Thymus (tissue), 11 donors: ENCODE measurements at regions not wholly inside any gene's neighbourhood (a gene's known extent, or its start where the extent isn't known, plus 50 kb on each side); places are given as distances from the start of the nearest gene placed in this dataset.
"Not testable (repeated sequence)": the region's sequence is repeated elsewhere in the genome, so short reads cannot be mapped to it uniquely, and the experiment has no call there.

ENCODE experiments used
- DNase-seq, 9 donors: peaks; one replicate each; pipeline ENCODE4 v3.0.0-alpha.2; 2013; ENCODE audit warnings: low spot score in 9 of 9, low read depth in 6 of 9, missing footprints in 1 of 9
- H3K27ac ChIP-seq, 2 donors: one replicate each; pipeline ENCODE4 v1.5.1; 2013; ENCODE audit warnings: control low read depth in 1 of 2, low read depth in 1 of 2, low read length in 1 of 2, mild to moderate bottlenecking in 1 of 2, moderate library complexity in 1 of 2
- H3K27me3 ChIP-seq, 2 donors: one replicate each; pipeline ENCODE4 v1.5.1; 2013; ENCODE audit warnings: low read length in 1 of 2; ENCODE audit not compliant: control insufficient read depth in 2 of 2, insufficient read depth in 1 of 2
- H3K36me3 ChIP-seq, 2 donors: one replicate each; pipeline ENCODE4 v1.5.1; 2013; ENCODE audit warnings: low read length in 1 of 2, mild to moderate bottlenecking in 1 of 2, moderate library complexity in 1 of 2; ENCODE audit not compliant: control insufficient read depth in 2 of 2, insufficient read depth in 2 of 2
- H3K4me1 ChIP-seq, 2 donors: one replicate each; pipeline ENCODE4 v1.5.1; 2013; ENCODE audit warnings: low read length in 2 of 2; ENCODE audit not compliant: control insufficient read depth in 2 of 2, insufficient read depth in 2 of 2
- H3K4me3 ChIP-seq, 2 donors: one replicate each; pipeline ENCODE4 v1.5.1; 2013; ENCODE audit warnings: low read length in 2 of 2, control low read depth in 1 of 2, mild to moderate bottlenecking in 1 of 2
- H3K9me3 ChIP-seq, 2 donors: one replicate each; pipeline ENCODE4 v1.5.1; 2013; ENCODE audit warnings: low read length in 1 of 2, mild to moderate bottlenecking in 1 of 2; ENCODE audit not compliant: control insufficient read depth in 2 of 2, insufficient read depth in 1 of 2
- WGBS: extraction: QIAGEN DNeasy Blood & Tissue Kit; methylation state at CpG from one replicate; pipeline ENCODE4 v1.1.7; 2013; 5-methylcytosine and 5-hydroxymethylcytosine counted together
- donor health status: healthy.

DNA sequence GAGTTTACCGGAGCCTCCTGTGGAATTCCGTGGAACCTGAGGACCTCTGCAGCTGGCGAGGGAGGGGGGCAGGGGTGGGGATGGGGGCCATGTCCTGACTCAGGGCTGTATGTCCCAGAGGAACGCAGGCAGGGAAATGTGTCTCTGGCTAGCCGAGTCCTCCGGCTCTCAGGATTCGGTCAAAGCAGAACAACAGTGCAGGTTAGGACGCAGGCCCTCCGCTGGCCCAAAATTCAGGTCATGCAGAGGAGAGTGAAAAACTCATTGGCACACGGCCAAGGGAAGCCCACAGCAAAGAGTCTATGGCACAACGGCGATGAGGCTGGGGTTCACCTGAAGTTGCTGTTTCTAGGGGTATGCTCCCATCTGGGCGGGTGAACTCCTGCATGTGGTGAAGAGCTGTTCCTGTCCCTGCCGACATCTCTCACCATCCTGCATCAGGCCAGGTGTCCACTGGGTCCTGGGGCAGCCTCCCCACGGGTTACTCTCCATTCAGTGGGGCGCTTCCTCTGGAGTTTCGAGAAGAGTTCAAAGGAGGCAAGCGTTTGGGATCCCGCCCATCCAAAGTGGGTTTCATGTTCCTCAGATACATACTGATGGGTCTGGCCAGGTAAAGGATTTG is 1055.3 kb downstream of the BRD1 start:
- DNase-seq = no peak
- H3K36me3 ChIP-seq = no peaks in the 10 kb centered on the region
- no peaks in the 10 kb centered on the region for H3K27me3 ChIP-seq
- no peak overlapping the region for H3K27ac ChIP-seq
- 87% methylated on average over 19 of the region's 19 CpGs for WGBS
- no peaks in the 10 kb centered on the region for H3K4me1 ChIP-seq
- no peak overlapping the region for H3K4me3 ChIP-seq
- H3K9me3 ChIP-seq = peaks cover 0 to 2% of the 10 kb centered on the region in 2 donors

DNA sequence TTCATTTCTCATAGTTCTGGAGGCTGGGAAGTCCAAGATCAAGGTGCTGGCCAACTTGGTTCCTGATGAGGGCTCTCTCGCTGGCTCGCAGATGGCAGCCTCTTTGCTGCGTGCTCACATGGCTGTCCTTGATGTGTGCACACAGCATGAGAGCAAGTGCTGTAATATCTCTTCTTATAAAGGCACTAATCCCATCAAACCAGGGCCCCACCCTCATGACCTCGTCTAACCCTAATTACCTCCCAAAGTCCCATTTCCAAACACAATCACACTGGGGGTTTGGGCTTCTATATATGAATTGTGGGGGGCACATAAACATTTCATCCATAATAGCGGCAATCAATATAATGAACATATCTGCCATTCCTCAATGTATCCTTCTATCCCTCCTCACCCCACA is 1062.1 kb downstream of the BRD1 start:
- 95% methylated on average over 5 of the region's 5 CpGs for WGBS
- Histone ChIP-seq H3K4me3 (no peak overlapping the region), H3K4me1 (no peaks in the 10 kb centered on the region), H3K36me3 (no peaks in the 10 kb centered on the region), H3K27ac (no peak overlapping the region), H3K9me3 (no peaks in the 10 kb centered on the region), H3K27me3 (no peaks in the 10 kb centered on the region)
- no peak for DNase-seq

DNA sequence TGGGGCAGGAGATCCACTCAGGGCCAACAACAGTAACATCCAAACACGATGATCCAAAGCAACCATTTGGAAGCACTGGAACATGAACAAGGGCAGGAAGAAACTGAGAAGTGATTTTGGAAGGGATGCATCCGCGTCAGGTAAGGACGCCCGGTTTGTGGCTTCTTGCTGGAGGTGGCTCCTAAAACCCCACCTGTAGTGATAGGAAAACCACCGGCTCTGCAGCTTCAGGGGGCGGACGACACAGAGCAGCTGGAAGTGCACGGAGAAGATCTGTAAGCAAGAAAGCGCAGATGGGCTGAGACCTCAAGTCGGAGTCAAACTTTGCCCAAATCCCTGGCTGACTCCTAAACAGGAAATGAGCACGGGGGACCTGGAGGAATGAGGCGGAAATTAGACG is 1066.1 kb downstream of the BRD1 start:
- no peaks in the 10 kb centered on the region for H3K27me3 ChIP-seq
- H3K36me3 ChIP-seq = no peaks in the 10 kb centered on the region
- WGBS = 91% methylated on average over 14 of the region's 14 CpGs
- H3K4me1 ChIP-seq = no peaks in the 10 kb centered on the region
- no peak overlapping the region for H3K4me3 ChIP-seq
- H3K9me3 ChIP-seq = no peaks in the 10 kb centered on the region
- DNase-seq = no peak
- no peak overlapping the region for H3K27ac ChIP-seq

DNA sequence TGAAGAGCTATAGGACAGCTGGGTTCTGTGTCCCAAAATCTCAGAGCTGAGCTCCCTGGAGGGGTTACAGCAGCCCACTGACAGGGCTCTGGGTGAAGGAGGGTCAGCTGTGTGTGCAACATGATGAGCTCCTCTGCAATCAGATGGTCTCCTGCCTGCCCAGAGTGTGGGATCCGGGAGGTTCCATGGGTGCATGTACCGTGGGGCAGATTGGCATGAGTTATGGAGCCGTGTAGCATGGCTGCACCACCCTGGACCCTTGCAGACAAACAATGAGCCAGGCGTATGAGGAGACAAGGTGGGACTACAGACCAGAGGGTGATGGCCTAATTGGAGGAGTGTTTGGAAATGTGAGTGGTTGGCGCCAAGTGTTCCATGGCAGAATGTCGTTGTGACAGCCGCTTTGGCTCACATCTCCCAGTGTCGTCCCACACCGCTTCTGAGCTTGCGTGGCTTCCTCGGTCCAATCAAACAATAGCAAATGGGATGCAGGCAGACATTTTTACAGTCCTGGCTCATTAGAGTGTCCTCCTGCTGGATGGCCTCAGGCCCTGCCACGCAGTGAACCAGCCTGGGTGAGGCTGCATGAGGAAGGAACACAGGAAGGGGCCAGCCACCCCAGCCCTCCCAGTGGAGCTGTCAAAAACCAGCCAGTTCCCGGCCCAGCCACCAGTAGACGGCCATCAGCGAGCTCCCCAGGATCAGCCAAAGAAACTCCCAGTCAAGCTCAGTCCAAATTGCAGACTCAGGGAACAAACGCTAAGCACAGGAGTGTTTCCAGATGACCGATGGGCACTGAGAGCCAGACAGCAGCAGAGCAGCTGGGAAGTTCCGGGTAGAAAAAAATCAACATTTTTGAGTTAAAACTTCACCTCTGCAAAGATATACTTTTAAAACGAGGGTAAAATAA is 1066.9 kb downstream of the BRD1 start:
- no peak overlapping the region for H3K4me3 ChIP-seq
- H3K9me3 ChIP-seq = no peaks in the 10 kb centered on the region
- DNase-seq = no peak
- H3K27me3 ChIP-seq = no peaks in the 10 kb centered on the region
- no peaks in the 10 kb centered on the region for H3K4me1 ChIP-seq
- no peak overlapping the region for H3K27ac ChIP-seq
- 82% methylated on average over 19 of the region's 19 CpGs for WGBS
- no peaks in the 10 kb centered on the region for H3K36me3 ChIP-seq

DNA sequence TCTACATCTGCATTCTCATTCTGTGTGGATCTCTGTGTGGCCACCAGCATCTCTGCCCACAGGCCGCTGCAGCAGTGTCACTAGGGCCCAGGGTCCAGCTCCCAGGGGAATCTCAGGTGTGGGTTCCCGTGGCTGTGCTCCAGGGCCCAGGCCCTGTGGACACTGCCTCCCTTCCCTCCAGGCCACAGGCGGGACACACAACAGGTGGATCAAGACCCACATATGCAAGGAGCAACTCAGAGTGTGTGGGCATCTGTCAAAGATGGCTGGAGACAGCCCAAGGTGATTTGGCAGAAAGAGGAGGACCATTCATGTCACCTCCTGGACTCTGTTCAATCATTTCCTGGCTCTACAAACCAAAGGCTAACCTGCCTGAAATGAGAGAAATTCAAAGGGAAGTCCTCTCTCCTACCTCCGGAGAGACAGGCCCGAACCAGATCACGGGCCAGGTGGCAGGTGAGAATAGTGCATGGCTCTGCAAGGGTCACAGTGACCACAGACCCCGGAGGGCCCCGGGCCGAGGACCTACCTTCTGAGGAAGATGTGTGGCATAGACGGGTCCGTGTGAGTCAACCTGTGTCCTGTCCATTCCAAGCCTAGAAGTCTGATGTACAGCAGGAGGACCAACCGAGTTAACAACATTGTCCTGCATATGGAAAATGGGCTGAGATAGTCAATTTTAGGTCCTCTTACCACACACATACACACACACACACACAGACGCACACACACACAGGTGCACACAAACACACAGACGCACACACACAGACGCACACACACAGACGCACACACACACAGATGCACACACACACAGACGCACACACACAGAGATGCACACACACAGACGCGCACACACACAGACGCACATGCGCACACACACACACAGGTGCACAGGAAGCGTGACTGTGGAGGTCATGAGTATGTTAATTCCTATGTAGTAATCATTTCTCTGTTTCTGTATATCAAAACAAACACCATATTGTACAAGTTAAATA is 1068.5 kb downstream of the BRD1 start:
- Histone ChIP-seq H3K27me3 (no peaks in the 10 kb centered on the region), H3K27ac (no peak overlapping the region), H3K4me1 (no peaks in the 10 kb centered on the region), H3K36me3 (no peaks in the 10 kb centered on the region), H3K4me3 (no peak overlapping the region), H3K9me3 (no peaks in the 10 kb centered on the region)
- DNase-seq = no peak
- 97% methylated on average over 22 of the region's 22 CpGs for WGBS

DNA sequence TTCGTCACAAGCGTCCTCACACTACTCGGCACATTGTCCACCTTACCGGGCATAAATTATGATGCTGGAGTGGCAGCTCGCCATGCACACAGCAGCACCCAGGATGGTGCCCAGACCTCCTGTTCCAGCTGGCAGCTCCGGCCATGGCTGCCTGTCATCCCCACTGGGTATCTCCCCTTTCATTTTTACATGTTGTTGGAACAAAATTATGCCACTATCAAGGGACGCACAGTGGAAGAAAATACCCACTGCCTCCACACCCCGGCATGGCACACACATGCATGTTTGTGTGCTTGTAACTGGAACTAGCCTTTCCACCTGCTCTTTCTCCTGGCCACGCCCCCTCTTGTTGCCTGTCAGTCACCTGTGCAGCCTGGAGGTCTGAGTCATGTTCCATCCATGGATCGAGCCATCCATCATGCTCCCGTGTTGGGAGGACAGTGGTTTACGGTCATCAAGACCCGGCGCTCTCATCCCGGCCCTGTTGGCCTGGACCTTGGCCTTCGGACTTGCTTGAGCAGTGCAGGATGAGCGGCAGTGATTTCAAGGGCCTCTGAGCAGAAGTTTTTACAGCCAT is 1069.6 kb downstream of the BRD1 start:
- no peak for DNase-seq

DNA sequence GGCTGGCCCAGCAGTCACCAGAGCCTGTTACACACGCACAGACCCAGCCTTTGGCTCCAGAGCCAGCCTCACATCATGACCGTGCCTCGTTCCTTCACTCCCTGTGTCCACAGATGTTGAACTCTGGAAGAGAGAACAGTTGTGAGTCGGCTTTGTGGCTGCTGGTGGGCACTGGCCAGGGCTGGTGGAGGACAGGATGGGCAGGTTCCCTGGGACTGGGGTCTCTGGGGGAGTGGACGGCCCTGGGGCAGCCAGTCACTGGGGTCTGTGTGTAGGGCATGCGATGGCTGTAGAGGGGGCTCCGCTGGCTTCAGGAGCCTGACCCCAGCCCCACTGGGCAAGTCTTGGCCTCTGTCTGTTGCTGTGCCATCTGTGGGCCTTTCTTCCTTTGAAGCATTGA is 1070.1 kb downstream of the BRD1 start:
- 90% methylated on average over 7 of the region's 7 CpGs for WGBS
- no peaks in the 10 kb centered on the region for H3K9me3 ChIP-seq
- no peaks in the 10 kb centered on the region for H3K36me3 ChIP-seq
- H3K4me1 ChIP-seq = no peaks in the 10 kb centered on the region
- DNase-seq = no peak
- no peaks in the 10 kb centered on the region for H3K27me3 ChIP-seq
- H3K4me3 ChIP-seq = no peak overlapping the region
- no peak overlapping the region for H3K27ac ChIP-seq

More for the DNA sequence above, 1069.6 kb downstream of the BRD1 start:
- 94% methylated on average over 17 of the region's 17 CpGs for WGBS
- Histone ChIP-seq H3K27me3 (no peaks in the 10 kb centered on the region), H3K9me3 (no peaks in the 10 kb centered on the region), H3K27ac (no peak overlapping the region), H3K4me1 (no peaks in the 10 kb centered on the region), H3K4me3 (no peak overlapping the region), H3K36me3 (no peaks in the 10 kb centered on the region)

DNA sequence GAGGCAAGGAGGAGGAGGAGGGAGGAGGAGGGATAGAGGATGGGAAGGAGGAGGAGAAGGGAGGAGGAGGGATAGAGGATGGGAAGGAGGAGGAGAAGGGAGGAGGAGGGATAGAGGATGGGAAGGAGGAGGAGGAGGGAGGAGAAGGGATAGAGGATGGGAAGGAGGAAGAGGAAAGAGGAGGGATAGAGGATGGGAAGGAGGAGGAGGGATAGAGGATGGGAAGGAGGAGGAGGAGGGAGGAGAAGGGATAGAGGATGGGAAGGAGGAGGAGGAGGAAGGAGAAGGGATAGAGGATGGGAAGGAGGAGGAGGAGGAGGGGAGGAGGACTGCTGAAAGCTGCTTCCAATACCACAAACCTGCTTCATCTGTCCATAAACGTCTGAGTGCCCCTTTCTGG is 1070.5 kb downstream of the BRD1 start:
- not testable (repeated sequence) for H3K9me3 ChIP-seq, H3K36me3 ChIP-seq, H3K4me1 ChIP-seq, H3K27ac ChIP-seq, DNase-seq, H3K27me3 ChIP-seq, H3K4me3 ChIP-seq
- 43% methylated on average over 1 of the region's 1 CpG for WGBS
